Stromal cell of bone marrow (primary cell): ENCODE measurements at regions not wholly inside any gene's neighbourhood (a gene's known extent, or its start where the extent isn't known, plus 50 kb on each side); places are given as distances from the start of the nearest gene placed in this dataset.

Source experiments
- DNase-seq: peaks from one replicate; pipeline ENCODE4 v3.0.0-alpha.2; 2012; ENCODE audit warnings: low read depth

- peak; percentile 50 for DNase-seq
Measured at GRCh38 chr12:19710811-19711793, 271.8 kb downstream of the AEBP2 start.

DNA sequence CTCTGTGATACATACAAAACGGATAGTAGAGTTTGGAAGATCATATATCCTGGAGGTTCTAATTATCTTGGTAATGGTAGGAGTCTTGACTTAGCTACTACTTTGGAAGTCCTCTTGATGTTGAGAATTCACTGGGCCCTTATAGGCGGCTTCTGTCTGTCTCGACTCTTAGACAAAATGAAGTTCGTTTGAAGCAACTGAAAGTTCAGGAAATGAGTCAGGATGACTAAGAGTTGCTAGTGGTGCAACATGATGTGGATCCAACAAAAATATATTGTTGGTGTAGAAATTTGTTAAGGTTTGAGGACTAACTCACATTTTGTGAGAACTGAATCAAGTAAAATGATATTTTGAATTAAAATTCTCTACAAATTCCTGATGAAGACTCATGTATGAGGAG is 272.7 kb downstream of the AEBP2 start:
- peak; percentile 82 for DNase-seq

DNA sequence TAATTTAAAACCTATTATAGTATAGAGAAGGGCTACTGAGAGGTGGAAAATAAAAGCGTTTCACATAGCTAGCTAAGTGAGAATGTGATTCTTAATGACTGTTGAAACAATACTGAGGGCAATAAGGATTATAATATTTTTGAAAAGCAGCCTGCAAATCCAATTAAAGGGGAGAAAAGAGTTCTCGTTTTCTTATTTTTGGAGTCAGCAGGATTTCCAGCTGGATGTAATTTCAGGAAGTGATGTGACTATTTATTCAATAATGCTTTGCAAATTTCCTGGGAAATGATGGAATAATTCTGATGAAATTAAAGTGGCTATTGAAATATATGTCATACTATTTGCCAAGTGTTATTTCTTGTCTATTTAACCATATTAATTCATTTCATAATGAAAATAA is 279.1 kb downstream of the AEBP2 start:
- no peak for DNase-seq

GRCh38 chr12:19719672-19720071 is 280.4 kb downstream of the AEBP2 start:
- no peak for DNase-seq

DNA sequence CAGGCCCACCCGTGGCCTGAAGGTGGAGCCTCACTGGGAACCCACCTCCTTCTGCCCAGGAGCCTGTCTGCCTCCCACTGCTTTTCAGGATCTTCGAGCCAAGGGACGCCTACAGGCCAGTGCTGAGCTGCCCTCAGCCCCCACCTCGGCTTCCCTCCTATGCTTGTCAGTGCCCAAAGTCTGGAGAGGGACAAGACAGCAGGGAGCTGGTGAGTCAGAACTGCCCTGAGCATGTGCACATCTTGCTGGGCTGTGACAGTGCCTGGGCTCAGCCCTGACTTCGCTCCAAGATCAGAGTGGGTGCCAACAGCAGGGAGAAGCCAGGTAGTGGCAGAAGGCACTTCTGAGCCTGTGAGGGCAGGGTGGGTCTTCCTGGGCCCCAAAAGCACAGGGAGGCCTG is 286.8 kb downstream of the AEBP2 start:
- no peak for DNase-seq

- no peak for DNase-seq
Measured at GRCh38 chr12:19726592-19726991, 287.3 kb downstream of the AEBP2 start.

GRCh38 chr12:19737019-19737418 is 297.7 kb downstream of the AEBP2 start:
- no peak for DNase-seq

DNA sequence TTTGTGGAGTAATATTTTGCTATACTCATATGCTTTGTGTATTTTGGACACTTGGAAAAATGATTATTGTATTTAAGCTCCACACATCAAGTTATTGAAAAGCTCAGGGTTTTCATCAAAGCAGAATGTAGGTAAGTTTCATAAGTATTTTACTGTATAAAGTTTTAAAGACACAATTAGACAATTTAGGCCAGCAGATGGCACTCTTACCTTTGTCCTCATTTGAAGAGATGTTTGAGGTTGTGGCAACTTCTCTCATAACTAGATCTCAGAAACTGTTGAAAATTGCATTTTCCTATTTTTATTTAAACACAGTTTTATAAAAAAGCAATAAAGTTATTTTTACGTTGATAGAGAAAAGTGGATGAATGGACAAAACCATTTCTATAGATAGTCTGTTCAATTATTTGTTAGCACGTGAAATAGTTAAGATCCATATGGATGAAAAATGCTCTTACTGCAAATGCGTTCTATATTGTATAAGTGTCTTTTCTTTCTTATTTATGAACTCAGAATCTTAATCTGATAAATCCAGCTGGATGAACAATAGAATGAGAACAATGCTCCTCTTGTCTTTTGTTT is 300.0 kb downstream of the AEBP2 start:
- peak; percentile 51 for DNase-seq

DNA sequence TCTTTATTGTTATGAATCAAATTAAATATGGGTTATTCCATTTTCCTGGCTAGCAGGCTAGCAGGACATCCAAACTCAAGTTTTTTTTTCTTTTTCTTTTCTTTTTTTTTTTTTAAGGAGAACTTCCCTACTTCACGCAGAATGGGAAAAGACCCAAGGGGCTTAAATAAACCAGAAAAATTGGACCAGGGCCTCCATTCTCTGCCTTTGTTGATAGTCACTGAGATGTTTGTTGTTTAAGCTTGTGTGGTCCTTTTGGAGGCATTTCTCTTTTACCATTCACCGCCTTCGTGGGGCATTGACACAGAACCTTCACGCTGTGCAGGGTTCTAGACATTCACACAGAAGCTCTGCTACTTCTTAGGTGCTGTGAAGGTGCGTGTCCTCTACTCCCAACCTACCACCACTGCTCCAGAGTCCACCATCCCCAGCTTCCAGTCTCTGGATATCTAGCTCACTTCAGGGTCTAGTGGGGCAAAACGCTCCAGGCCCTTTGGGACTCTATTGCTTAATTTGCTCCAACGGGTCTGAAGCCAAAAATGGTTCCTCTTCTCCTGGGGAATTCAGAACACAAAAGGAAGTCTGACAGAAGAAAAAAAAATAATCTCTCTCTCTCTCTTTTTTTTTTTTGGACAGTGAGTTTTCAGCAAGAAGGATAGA is 301.3 kb downstream of the AEBP2 start:
- no peak for DNase-seq

- DNase-seq: no peak
Measured at GRCh38 chr12:19741132-19741489, 301.8 kb downstream of the AEBP2 start.

DNA sequence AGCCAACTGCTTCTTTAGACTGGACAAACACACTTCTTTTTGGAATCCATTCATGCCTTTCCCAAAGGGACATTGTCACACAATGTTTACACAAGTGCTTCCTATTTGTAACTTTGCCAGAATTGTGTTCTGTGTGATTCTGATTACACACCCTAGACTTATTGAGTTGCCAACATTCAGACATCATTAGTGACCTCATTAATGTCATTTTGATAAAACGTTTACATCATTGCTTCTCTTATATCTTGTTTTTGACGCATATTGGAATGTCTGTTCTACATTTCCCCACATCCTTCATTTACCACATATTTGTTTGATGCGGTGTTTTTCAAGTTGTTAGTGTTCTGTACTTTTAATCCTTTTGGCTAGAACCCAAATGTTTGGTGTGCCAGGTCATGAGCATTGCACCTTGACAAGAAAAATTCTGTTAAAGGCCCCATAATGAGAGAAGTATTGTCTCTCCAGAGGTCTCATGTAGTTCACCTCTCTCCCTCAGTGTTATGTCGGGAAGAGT is 305.5 kb downstream of the AEBP2 start:
- DNase-seq: no peak

DNA sequence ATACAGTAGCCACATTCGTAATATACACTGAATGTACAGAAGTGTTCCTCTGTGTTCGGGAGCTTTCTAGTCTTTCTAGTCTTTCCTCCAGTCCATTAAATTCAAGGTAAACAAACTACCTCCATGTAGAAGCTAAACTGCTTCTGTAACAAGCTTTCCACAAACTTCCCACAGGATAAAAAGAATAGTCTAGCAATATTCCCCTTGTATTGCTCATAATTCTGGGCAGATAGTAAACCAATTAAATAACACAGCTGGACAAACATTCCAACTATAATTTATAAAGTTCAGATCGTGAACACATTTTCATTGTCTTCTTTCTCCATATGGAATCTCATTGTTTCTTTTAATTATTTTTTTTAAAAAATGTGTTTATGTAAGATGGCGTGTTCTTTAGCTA is 307.2 kb downstream of the AEBP2 start:
- DNase-seq: no peak

DNA sequence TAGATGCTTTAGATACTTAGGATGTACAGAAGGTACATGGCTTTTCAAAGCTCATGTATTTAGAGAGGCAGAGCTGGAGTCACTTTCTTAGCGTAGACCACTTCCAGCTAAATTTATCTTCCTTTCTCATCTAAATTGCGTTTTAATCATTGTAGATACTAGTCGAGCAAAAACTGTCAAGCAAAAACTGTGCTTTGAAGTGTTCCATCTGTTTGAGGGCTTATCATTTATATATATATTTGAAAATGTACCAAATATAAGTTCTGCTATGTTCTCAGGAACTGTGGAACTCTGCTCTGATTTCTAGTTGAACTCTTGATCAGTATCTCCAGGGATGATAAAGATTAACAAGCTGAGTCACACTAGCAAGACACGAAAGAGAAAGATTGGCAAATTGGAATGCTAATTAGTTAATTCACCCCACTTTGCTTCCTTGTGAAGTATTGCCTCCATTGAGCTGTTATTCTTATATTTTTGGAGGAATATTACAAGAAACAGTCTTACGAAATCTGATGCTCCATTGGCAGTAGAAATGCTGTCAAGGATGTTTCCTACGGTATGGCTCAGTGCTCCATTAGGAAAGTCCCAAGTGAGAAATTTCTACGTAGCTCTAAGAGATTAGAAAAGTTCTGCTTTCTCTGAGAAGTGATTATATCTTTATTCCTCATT is 310.7 kb downstream of the AEBP2 start:
- DNase-seq: no peak

DNA sequence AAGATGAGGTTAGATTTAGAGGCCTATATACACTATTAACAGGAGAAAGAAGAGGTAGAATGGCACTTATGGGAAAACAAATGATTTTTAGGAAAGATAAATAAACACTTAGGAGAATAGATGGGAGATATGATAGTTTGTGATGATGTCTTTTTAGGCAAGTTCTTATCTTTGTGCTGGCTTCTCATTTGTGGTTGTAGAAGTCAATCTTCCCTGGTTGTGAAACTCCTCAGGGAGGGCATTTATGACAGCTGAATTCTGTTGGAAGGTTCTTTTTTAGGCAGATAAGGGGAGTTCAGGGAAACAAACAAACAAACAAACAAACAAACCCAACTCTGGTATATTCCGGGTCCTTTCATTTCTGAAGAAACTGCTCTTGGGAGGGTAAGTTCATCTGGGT is 311.8 kb downstream of the AEBP2 start:
- DNase-seq: no peak

DNA sequence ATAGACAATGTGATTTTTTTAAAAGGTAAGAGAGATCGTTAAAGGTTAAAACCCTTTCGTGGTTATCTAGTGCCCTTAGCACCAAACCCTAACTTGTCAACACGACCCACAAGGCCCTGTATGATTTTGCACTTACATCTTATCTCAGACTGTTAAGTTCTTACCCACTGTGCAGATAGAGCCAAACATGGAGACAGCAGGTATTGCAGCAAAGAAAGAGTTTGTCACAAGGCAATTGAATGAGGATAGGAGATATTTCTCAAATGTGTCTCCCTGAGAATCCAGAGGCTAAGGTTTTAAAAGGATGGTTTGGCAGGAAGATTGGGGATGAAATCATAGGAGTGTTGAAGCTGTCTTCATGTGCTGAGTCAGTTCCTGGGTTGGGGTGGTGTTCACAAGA is 313.4 kb downstream of the AEBP2 start:
- no peak for DNase-seq

DNA sequence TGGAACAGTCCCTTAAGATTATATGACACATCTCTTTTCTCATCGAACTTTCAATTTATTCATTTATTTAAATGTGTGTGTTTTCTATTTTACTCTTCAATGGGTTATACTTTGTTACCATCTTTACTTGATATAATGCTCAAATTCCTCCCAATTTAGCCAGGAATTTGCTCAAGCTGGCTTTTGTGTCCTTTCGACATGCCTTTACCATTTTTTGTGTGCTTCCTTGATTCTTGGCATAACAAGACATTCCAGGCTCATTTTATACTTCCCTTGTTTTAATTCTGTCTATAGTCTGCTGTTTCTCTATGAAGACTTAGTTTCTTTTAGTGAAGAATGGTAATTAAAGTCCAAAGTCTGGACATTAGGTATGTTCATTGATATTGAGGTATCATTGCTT is 315.8 kb downstream of the AEBP2 start:
- no peak for DNase-seq

DNA sequence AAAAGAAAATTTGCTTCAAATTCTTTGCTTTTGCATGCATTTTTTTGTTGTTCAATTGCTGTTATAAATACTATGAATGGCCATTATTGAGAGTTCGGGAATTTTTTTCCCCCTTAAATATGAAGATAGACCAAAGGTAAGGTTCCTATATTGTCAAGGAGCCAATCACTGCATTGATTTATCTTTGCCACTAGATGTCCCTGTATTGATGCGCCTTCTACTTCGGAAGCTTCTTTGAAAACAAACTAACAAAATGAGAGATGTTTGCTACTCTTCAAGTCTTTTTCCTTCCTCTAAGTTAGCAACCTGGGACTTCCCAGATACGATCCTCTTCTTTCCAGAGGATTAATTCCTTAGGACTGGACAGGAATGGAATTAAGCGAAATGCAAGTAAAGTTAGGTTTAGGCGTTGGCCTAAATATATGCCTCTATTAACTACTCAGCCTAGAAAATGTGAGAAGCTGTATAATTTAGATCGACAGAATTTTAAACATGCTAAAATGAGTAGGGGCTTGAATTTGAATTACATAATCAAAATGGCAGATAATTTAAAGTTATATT is 318.1 kb downstream of the AEBP2 start:
- DNase-seq: no peak

GRCh38 chr12:19759227-19759626 is 319.9 kb downstream of the AEBP2 start:
- no peak for DNase-seq

DNA sequence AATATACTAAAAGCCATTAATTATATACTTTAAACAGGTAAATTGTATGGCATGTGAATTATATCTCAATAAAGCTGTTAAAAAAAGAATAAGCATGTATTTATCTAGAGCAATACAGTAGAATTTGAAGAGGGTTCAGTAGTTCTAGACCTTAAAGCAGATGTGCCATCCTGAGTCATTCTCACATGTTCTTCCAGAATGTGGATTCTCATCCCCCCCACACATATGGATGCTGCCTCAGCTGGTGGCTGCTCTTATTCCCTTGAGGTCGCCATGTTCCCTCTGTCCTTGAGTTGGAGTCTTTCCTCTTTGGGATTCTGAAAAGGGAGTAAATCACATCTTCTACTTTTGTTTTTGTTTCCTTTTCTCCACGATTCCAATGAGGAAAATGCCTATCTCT is 321.3 kb downstream of the AEBP2 start:
- no peak for DNase-seq

DNA sequence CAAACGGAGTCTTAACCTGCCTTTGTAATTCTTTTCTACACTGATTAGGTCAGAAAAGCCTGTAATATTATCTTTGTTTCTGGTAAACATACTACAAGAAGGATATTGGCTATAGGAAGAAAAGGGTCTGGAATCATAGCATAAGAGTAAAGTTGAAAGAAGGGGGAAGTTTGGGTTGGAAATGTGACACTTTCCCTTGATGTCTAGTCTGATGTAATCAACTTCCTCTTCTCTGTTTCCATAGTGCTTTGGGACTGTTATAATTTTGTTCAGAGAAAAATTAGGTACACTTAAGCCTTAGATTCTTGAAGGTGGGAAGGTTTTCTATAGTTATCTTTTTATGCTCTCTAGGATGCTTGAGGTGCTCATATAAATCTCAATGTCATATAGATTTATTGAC is 322.2 kb downstream of the AEBP2 start:
- no peak for DNase-seq

DNA sequence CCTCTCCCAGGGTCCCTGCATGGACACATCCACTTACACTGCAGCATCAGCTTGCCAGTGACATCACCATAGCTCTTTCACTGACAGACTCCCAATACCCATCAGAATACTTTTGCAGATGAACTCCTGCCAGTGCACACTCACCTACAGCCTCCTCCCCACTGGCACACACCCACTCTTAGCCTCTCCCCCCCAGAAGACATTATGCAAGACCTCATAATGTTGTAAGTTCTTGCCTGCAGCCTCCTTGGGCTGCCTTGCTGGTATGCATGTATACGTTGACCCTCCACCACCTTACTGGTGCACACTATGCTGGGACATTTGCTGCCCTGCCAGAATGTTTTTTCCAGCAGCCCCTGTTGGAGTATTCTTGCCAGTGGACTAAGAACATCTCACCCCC is 324.2 kb downstream of the AEBP2 start:
- no peak for DNase-seq

- DNase-seq: no peak
Measured at GRCh38 chr12:19764408-19764807, 325.1 kb downstream of the AEBP2 start.
